A549 (cell line): ENCODE measurements at regions not wholly inside any gene's neighbourhood (a gene's known extent, or its start where the extent isn't known, plus 50 kb on each side); places are given as distances from the start of the nearest gene placed in this dataset.

ENCODE experiments used
- ATAC-seq, 2 experiments: fragments of 200-7000 bp in 1 of 2; fragments of >200 bp in 1 of 2; cut with Nextera tagmentation in 1 of 2; cut with Tn5 transposase in 1 of 2; 3 replicates each; pipeline versions ENCODE4 v1.8.0 to v1.9.1; 2018 to 2020; ENCODE audit warnings: mild to moderate bottlenecking in 1 of 2, moderate library complexity in 1 of 2
- CTCF ChIA-PET: fragments of 300-600 bp; sonication (Branson Sonifier 250); formaldehyde crosslinking; extraction: SDS; loops from one replicate; lab custom pipeline; 2021; ENCODE audit warnings: antibody characterized with exemption, inconsistent platforms; lab: Yijun Ruan, JAX
- POLR2A ChIA-PET: fragments of 350-600 bp; formaldehyde crosslinking; extraction: SDS; loops from one replicate; lab custom pipeline; 2021; ENCODE audit warnings: antibody characterized with exemption, inconsistent platforms; lab: Yijun Ruan, JAX
- DNase-seq, 2 experiments: peaks; one replicate each; pipeline versions ENCODE4 v3.0.0 to v3.0.0-alpha.2; 2011 to 2016; ENCODE audit warnings: low read depth in 1 of 2, low spot score in 1 of 2
- FAIRE-seq: peaks from 2 replicates; lab custom pipeline; 2011; peaks lifted over from hg19 to GRCh38; lab: Jason Lieb, UNC
- H3K27ac ChIP-seq, 2 experiments: fragments of >200 bp; sonication (Bioruptor Twin); formaldehyde crosslinking; 3 replicates each; pipeline ENCODE4 v1.5.1; 2016 to 2017
- H3K4me1 ChIP-seq: fragments of >200 bp; sonication (Bioruptor Twin); formaldehyde crosslinking; 3 replicates; pipeline ENCODE4 v1.6.1; 2016
- H3K4me2 ChIP-seq: fragments of >200 bp; sonication (Bioruptor Twin); formaldehyde crosslinking; 3 replicates; pipeline ENCODE4 v1.6.1; 2016
- H3K4me3 ChIP-seq: fragments of >200 bp; sonication (Bioruptor Twin); formaldehyde crosslinking; 3 replicates; pipeline ENCODE4 v1.5.1; 2016
- H3K9me3 ChIP-seq: fragments of >200 bp; sonication (Bioruptor Twin); formaldehyde crosslinking; 3 replicates; pipeline ENCODE4 v1.6.1; 2016
- BCL3 ChIP-seq: fragments of >200 bp; sonication (Bioruptor Twin); formaldehyde crosslinking; IDR thresholded peaks from 3 replicates; pipeline ENCODE4 v1.6.1; 2016
- CBX2 ChIP-seq: fragments of 200-600 bp; sonication (generic); IDR thresholded peaks from 2 replicates; pipeline ENCODE4 v1.6.1; 2016; ENCODE audit warnings: low read depth, mild to moderate bottlenecking, borderline replicate concordance
- CTCF ChIP-seq: fragments of >200 bp; sonication (Bioruptor Twin); formaldehyde crosslinking; IDR thresholded peaks from 3 replicates; pipeline ENCODE4 v1.5.1; 2016
- E2F6 ChIP-seq: IDR thresholded peaks from 2 replicates; pipeline ENCODE4 v1.6.1; 2012; ENCODE audit warnings: low read depth, borderline replicate concordance
- EHF ChIP-seq: fragments of 250-450 bp; sonication (Bioruptor Pico); IDR thresholded peaks from 2 replicates; pipeline ENCODE4 v1.5.0; 2020; ENCODE audit warnings: mild to moderate bottlenecking
- FOSB ChIP-seq: fragments of 250-450 bp; sonication (Bioruptor Pico); IDR thresholded peaks from 2 replicates; pipeline ENCODE4 v1.5.0; 2020; ENCODE audit warnings: mild to moderate bottlenecking, moderate library complexity
- FOXS1 ChIP-seq: fragments of 250-450 bp; sonication (Bioruptor Pico); IDR thresholded peaks from 2 replicates; pipeline ENCODE4 v1.5.0; 2020; ENCODE audit warnings: mild to moderate bottlenecking, moderate library complexity
- HDAC2 ChIP-seq: fragments of 200-600 bp; sonication (generic); IDR thresholded peaks from 2 replicates; pipeline ENCODE4 v1.6.1; 2016
- HMGXB4 ChIP-seq: fragments of 250-450 bp; sonication (Bioruptor Pico); IDR thresholded peaks from 2 replicates; pipeline ENCODE4 v1.5.0; 2021; ENCODE audit warnings: mild to moderate bottlenecking, moderate library complexity, borderline replicate concordance
- HOXA7 ChIP-seq: fragments of 250-450 bp; sonication (Bioruptor Pico); IDR thresholded peaks from 2 replicates; pipeline ENCODE4 v1.5.0; 2020; ENCODE audit warnings: mild to moderate bottlenecking, moderate library complexity
- JUN ChIP-seq, 2 experiments: fragments of >200 bp; sonication (Bioruptor Twin); formaldehyde crosslinking; IDR thresholded peaks; 2 replicates in 1 of 2; 3 replicates in 1 of 2; pipeline ENCODE4 v1.6.1; 2016 to 2017
- JUNB ChIP-seq: fragments of >200 bp; sonication (Bioruptor Twin); formaldehyde crosslinking; IDR thresholded peaks from 2 replicates; pipeline ENCODE4 v1.6.1; 2016
- KDM1A ChIP-seq: fragments of 200-600 bp; sonication (generic); IDR thresholded peaks from 2 replicates; pipeline ENCODE4 v1.6.1; 2016; ENCODE audit warnings: low read depth, mild to moderate bottlenecking
- KDM5A ChIP-seq: fragments of 200-600 bp; sonication (generic); IDR thresholded peaks from 2 replicates; pipeline ENCODE4 v1.6.1; 2016; ENCODE audit warnings: antibody characterized with exemption, mild to moderate bottlenecking
- MAFK ChIP-seq: fragments of 450-650 bp; IDR thresholded peaks from 2 replicates; pipeline ENCODE4 v1.6.1; 2014; ENCODE audit not compliant: partially characterized antibody
- MAX ChIP-seq: IDR thresholded peaks from 2 replicates; pipeline ENCODE4 v1.6.1; 2012
- NFE2L2 ChIP-seq: fragments of 150-350 bp; conservative IDR thresholded peaks from 2 replicates; pipeline ENCODE4 v1.6.1; 2014; ENCODE audit warnings: low read length
- PHF8 ChIP-seq: fragments of 200-600 bp; sonication (generic); IDR thresholded peaks from 2 replicates; pipeline ENCODE4 v1.6.1; 2016; ENCODE audit warnings: low read depth, mild to moderate bottlenecking, antibody characterized with exemption, moderate library complexity, borderline replicate concordance
- RCOR1 ChIP-seq: fragments of 150-350 bp; IDR thresholded peaks from 2 replicates; pipeline ENCODE4 v1.6.1; 2014; ENCODE audit warnings: antibody characterized with exemption, low read length, low read depth
- RNF2 ChIP-seq: fragments of 200-600 bp; sonication (generic); IDR thresholded peaks from 2 replicates; pipeline ENCODE4 v1.6.1; 2016; ENCODE audit warnings: low read depth, mild to moderate bottlenecking, antibody characterized with exemption, moderate library complexity, borderline replicate concordance
- TFCP2L1 ChIP-seq: fragments of 250-450 bp; sonication (Bioruptor Pico); IDR thresholded peaks from 2 replicates; pipeline ENCODE4 v1.5.0; 2021; ENCODE audit warnings: mild to moderate bottlenecking
- WGBS: methylation state at CpG from one replicate; pipeline ENCODE4 v1.1.6; 2017; ENCODE audit errors: missing lambda C conversion rate; 5-methylcytosine and 5-hydroxymethylcytosine counted together

- DNase-seq = no peak
- H3K4me3 ChIP-seq = no peak overlapping the region
- TF ChIP-seq HDAC2 (no peak), EHF (CRISPR knock-in tag) (no peak), KDM5A (no peak), PHF8 (no peak)
- ChIA-PET CTCF (no interaction called here), POLR2A (no interaction called here)
- WGBS = 38% methylated on average over 3 of the region's 3 CpGs
- no peaks in the 10 kb centered on the region for H3K4me1 ChIP-seq
- no peak for FAIRE-seq
- ATAC-seq = no peak
- H3K4me2 ChIP-seq = no peak overlapping the region
- no peak overlapping the region for H3K27ac ChIP-seq
- no peaks in the 10 kb centered on the region for H3K9me3 ChIP-seq
Measured at GRCh38 chr14:27085500-27085899, 487.7 kb upstream of the NOVA1 start.

- 43% methylated on average over 3 of the region's 3 CpGs for WGBS
- TF ChIP-seq HMGXB4 (CRISPR knock-in tag) (no peak), HOXA7 (CRISPR knock-in tag) (no peak), MAX (no peak), BCL3 (no peak), FOXS1 (CRISPR knock-in tag) (no peak), MAFK (no peak), TFCP2L1 (CRISPR knock-in tag) (no peak), JUN (IDR thresholded peaks at IDR 0.05) (no peak), RCOR1 (no peak)
- Histone ChIP-seq H3K9me3 (no peaks in the 10 kb centered on the region), H3K27ac (no peak overlapping the region), H3K4me3 (no peak overlapping the region), H3K4me2 (no peak overlapping the region), H3K4me1 (no peaks in the 10 kb centered on the region)
- ChIA-PET POLR2A (no interaction called here), CTCF (no interaction called here)
- no peak for ATAC-seq
- no peak for DNase-seq
- no peak for FAIRE-seq
Measured at GRCh38 chr14:27090716-27091115, 492.9 kb upstream of the NOVA1 start.

GRCh38 chr14:27091973-27092372, 494.1 kb upstream of the NOVA1 start:
- no peak for FAIRE-seq
- no peak overlapping the region for H3K4me2 ChIP-seq
- TF ChIP-seq RNF2 (no peak), FOSB (CRISPR knock-in tag) (no peak), JUNB (no peak), CBX2 (no peak), E2F6 (no peak), KDM1A (no peak), NFE2L2 (no peak), CTCF (no peak), MAFK (no peak)
- H3K9me3 ChIP-seq = no peaks in the 10 kb centered on the region
- H3K4me3 ChIP-seq = no peak overlapping the region
- POLR2A ChIA-PET = no interaction called here
- ATAC-seq = no peak
- WGBS = 22% methylated on average over 5 of the region's 5 CpGs
- no peak overlapping the region for H3K27ac ChIP-seq
- H3K4me1 ChIP-seq = no peaks in the 10 kb centered on the region
- CTCF ChIA-PET = no interaction called here
- DNase-seq = no peak
